Loucy (cell line): ENCODE measurements at regions not wholly inside any gene's neighbourhood (a gene's known extent, or its start where the extent isn't known, plus 50 kb on each side); places are given as distances from the start of the nearest gene placed in this dataset.

ENCODE experiments used
- H2AFZ ChIP-seq: fragments of 200-600 bp; sonication (generic); 2 replicates; pipeline ENCODE4 v1.6.0; 2016; ENCODE audit warnings: antibody characterized with exemption, mild to moderate bottlenecking, low read length, moderate library complexity
- H3F3A ChIP-seq: fragments of 200-600 bp; 2 replicates; pipeline ENCODE4 v1.6.0; 2016; ENCODE audit warnings: antibody characterized with exemption, low read depth, mild to moderate bottlenecking
- H3K27me3 ChIP-seq: fragments of 200-600 bp; sonication (generic); 2 replicates; pipeline ENCODE4 v1.6.1; 2014; ENCODE audit warnings: low read length, mild to moderate bottlenecking; ENCODE audit not compliant: insufficient read depth, poor library complexity, severe bottlenecking
- H3K36me3 ChIP-seq: fragments of 200-600 bp; sonication (generic); 2 replicates; pipeline ENCODE4 v1.6.1; 2016; ENCODE audit warnings: low read length; ENCODE audit not compliant: insufficient read depth
- H3K4me1 ChIP-seq: fragments of 200-600 bp; sonication (generic); 2 replicates; pipeline ENCODE4 v1.5.1; 2014; ENCODE audit warnings: low read length, mild to moderate bottlenecking; ENCODE audit not compliant: insufficient read depth, poor library complexity, severe bottlenecking
- H3K4me2 ChIP-seq: fragments of 200-600 bp; sonication (generic); 2 replicates; pipeline ENCODE4 v1.6.0; 2014; ENCODE audit warnings: antibody characterized with exemption, low read length, low read depth, mild to moderate bottlenecking; ENCODE audit not compliant: poor library complexity, severe bottlenecking
- H3K4me3 ChIP-seq: fragments of 200-600 bp; sonication (generic); 2 replicates; pipeline ENCODE4 v1.5.1; 2014; ENCODE audit warnings: low read length, mild to moderate bottlenecking, mixed read lengths; ENCODE audit not compliant: poor library complexity, severe bottlenecking
- H3K79me2 ChIP-seq: fragments of 200-600 bp; sonication (generic); 2 replicates; pipeline ENCODE4 v1.6.1; 2014; ENCODE audit warnings: low read length; ENCODE audit not compliant: insufficient read depth
- H3K9ac ChIP-seq: fragments of 200-600 bp; sonication (generic); 2 replicates; pipeline ENCODE4 v1.6.0; 2014; ENCODE audit warnings: mild to moderate bottlenecking, low read depth, low read length, moderate library complexity; ENCODE audit not compliant: poor library complexity, severe bottlenecking
- H3K9me2 ChIP-seq: fragments of 200-600 bp; sonication (generic); replicated peaks from 2 replicates; pipeline ENCODE4 v1.6.1; 2016; ENCODE audit warnings: low read depth, low read length, mixed read lengths
- H3K9me3 ChIP-seq: fragments of 200-600 bp; sonication (generic); 2 replicates; pipeline ENCODE4 v1.6.1; 2014; ENCODE audit warnings: mild to moderate bottlenecking, antibody characterized with exemption, low read length, low read depth; ENCODE audit not compliant: insufficient read depth
- H4K20me1 ChIP-seq: fragments of 200-600 bp; sonication (generic); 2 replicates; pipeline ENCODE4 v1.6.0; 2014; ENCODE audit warnings: antibody characterized with exemption, low read length, mild to moderate bottlenecking; ENCODE audit not compliant: insufficient read depth, poor library complexity, severe bottlenecking
- EZH2phosphoT487 ChIP-seq: fragments of 200-600 bp; IDR thresholded peaks from 2 replicates; pipeline ENCODE4 v1.6.1; 2018; ENCODE audit warnings: antibody characterized with exemption, mild to moderate bottlenecking, moderate library complexity, borderline replicate concordance
- TF ChIP-seq, protein P1 (sequence below): fragments of 200-600 bp; sonication (generic); conservative IDR thresholded peaks from 2 replicates; pipeline ENCODE4 v1.5.1; 2014; ENCODE audit warnings: mild to moderate bottlenecking, antibody characterized with exemption, low read length

DNA sequence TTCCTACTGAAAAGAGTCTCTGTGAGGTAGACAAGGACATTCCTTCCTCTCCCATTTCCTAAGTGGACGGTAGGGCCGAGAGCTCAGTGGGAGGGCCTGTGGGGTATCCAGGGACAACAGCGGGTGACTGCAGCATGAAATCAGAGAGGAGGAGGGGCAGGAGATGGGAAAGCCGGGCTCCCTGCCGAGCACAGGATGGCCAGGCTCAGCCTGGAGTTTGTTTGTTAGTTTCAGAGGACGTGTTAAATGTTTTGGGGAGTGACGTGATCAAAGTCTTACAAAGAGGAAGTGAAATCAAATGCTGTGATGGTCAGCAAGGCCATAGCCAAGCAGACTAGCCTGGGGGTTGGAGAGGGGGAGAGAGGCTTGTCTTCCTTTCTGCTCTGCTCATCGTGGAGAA is 152.7 kb downstream of the ADAMTS15 start:
- Histone ChIP-seq H3K9ac (no peak overlapping the region), H2AFZ (no peak overlapping the region), H3K36me3 (no peaks in the 10 kb centered on the region), H3F3A (no peaks in the 10 kb centered on the region), H3K9me3 (no peaks in the 10 kb centered on the region), H3K79me2 (no peaks in the 10 kb centered on the region), H3K27me3 (no peaks in the 10 kb centered on the region), H3K9me2 (no peaks in the 10 kb centered on the region), H3K4me1 (no peaks in the 10 kb centered on the region), H4K20me1 (no peaks in the 10 kb centered on the region), H3K4me2 (no peak overlapping the region), H3K4me3 (no peak overlapping the region)
- no peak for TF ChIP-seq EZH2phosphoT487
- TF ChIP-seq, protein P1, sequence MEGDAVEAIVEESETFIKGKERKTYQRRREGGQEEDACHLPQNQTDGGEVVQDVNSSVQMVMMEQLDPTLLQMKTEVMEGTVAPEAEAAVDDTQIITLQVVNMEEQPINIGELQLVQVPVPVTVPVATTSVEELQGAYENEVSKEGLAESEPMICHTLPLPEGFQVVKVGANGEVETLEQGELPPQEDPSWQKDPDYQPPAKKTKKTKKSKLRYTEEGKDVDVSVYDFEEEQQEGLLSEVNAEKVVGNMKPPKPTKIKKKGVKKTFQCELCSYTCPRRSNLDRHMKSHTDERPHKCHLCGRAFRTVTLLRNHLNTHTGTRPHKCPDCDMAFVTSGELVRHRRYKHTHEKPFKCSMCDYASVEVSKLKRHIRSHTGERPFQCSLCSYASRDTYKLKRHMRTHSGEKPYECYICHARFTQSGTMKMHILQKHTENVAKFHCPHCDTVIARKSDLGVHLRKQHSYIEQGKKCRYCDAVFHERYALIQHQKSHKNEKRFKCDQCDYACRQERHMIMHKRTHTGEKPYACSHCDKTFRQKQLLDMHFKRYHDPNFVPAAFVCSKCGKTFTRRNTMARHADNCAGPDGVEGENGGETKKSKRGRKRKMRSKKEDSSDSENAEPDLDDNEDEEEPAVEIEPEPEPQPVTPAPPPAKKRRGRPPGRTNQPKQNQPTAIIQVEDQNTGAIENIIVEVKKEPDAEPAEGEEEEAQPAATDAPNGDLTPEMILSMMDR = no peak

DNA sequence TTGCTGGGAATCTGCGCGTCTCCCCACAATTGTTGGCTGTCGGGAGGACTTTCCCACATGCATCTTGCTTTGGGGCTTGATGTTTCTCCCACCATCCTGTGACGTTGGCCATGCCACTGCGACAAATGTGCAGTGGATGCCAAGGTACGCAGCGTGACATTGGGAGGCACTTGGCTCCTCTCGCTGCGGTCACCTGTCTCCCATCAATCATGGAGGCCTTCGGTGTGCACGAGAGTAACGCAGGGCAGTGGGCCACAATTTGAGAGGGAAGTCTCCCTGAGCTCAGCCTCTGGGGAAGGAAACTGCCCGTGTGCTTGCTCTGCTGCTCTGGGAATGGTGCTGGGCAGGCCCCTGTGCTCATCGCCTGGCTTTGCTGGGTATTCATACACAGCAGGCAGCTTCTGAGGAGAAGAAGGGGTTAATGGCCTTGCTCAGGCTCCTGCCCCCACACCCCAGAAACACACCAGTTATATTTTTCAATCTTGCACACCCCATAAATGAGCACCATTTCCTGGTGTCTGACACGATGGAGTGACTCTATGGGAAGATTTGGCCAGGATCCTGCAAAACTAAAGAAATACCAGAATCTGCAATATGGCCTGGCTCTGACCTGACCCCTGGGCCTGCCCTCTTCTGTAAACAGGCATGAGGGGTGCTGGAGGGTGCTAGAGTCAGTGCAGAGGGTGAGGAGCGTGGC is 153.5 kb downstream of the ADAMTS15 start:
- Histone ChIP-seq H3F3A (no peaks in the 10 kb centered on the region), H3K4me3 (no peak overlapping the region), H3K36me3 (no peaks in the 10 kb centered on the region), H4K20me1 (no peaks in the 10 kb centered on the region), H3K9me2 (no peaks in the 10 kb centered on the region), H3K9ac (no peak overlapping the region), H3K79me2 (no peaks in the 10 kb centered on the region), H3K9me3 (no peaks in the 10 kb centered on the region), H3K27me3 (no peaks in the 10 kb centered on the region), H3K4me2 (no peak overlapping the region), H3K4me1 (peaks cover 5% of the 10 kb centered on the region), H2AFZ (no peak overlapping the region)
- no peak for TF ChIP-seq EZH2phosphoT487
- TF ChIP-seq, protein P1 = no peak

DNA sequence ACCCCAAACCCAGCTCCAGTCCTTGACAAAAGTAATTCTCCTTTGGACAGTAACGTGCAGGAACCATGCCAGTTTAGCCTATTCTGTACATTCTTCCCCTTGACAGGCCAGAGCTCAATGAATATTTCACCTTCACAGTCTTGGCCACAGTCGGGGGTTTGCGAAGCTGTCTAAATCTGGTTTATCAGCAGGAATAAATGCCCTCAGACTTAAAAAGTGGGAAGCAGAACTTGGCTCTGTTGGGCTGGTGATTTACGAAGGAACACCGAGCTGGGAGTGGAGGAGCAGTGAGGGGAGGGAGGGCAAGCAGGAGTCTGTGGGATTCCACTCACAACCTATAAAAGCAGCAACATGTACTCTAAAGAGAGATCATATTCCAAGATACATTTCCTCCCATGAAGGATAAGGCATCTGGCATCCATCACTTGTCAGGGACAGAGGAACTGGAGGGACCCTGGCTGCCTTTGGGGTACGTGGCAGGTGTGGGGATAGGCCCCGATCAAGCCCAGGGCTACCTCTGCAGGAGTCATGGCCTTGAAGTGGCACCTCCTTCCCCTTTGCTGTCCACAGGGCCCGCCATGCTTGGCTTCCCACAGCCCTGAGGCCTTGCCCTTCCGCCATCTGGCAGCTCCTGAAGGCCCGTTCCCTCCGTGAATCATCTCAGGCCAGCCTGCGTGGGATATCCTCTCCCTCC is 154.3 kb downstream of the ADAMTS15 start:
- H2AFZ ChIP-seq = no peak overlapping the region
- H4K20me1 ChIP-seq = no peaks in the 10 kb centered on the region
- H3K9me3 ChIP-seq = no peaks in the 10 kb centered on the region
- no peaks in the 10 kb centered on the region for H3K79me2 ChIP-seq
- TF ChIP-seq, protein P1 = no peak
- TF ChIP-seq EZH2phosphoT487 = no peak
- no peaks in the 10 kb centered on the region for H3K36me3 ChIP-seq
- no peak overlapping the region for H3K4me3 ChIP-seq
- no peak overlapping the region for H3K4me2 ChIP-seq
- H3K4me1 ChIP-seq = peaks cover 5% of the 10 kb centered on the region
- no peaks in the 10 kb centered on the region for H3K27me3 ChIP-seq
- H3K9me2 ChIP-seq = no peaks in the 10 kb centered on the region
- H3K9ac ChIP-seq = no peak overlapping the region
- H3F3A ChIP-seq = no peaks in the 10 kb centered on the region
